ENCODE measurements at regions not wholly inside any gene's neighbourhood (a gene's known extent, or its start where the extent isn't known, plus 50 kb on each side); places are given as distances from the start of the nearest gene placed in this dataset.

- Histone ChIP-seq H3K9me3 (no peaks in the 10 kb centered on the region), H3K36me3 (no peaks in the 10 kb centered on the region), H3K4me3 (no peak overlapping the region), H3K4me1 (replicated peaks) (no peaks in the 10 kb centered on the region), H3K27me3 (replicated peaks; ENCODE audit: insufficient read depth) (no peaks in the 10 kb centered on the region), H3K27ac (no peak overlapping the region)
- DNase-seq (ENCODE audit: low spot score): no peak
- intact Hi-C loops (cut with DNase I): no loop called here
- WGBS: 61% methylated on average over 1 of the region's 1 CpG
- no peak for TF ChIP-seq POLR2A (IDR thresholded peaks at IDR 0.05)
Measured at GRCh38 chr18:67875060-67875459, 358.5 kb upstream of the DSEL start.

- DNase-seq (ENCODE audit: low spot score): no peak
- Histone ChIP-seq H3K27ac (no peak overlapping the region), H3K9me3 (no peaks in the 10 kb centered on the region), H3K36me3 (no peaks in the 10 kb centered on the region), H3K27me3 (replicated peaks; ENCODE audit: insufficient read depth) (no peaks in the 10 kb centered on the region), H3K4me3 (no peak overlapping the region), H3K4me1 (replicated peaks) (no peaks in the 10 kb centered on the region)
- 72% methylated on average over 4 of the region's 4 CpGs for WGBS
- TF ChIP-seq POLR2A (IDR thresholded peaks at IDR 0.05): no peak
- no peak for TF ChIP-seq POLR2AphosphoS5 (IDR thresholded peaks at IDR 0.05)
- intact Hi-C loops (cut with DNase I): no loop called here
Measured at GRCh38 chr18:67865400-67865799, 348.9 kb upstream of the DSEL start.

- intact Hi-C loops (cut with DNase I): no loop called here
- no peaks in the 10 kb centered on the region for H3K27me3 ChIP-seq (replicated peaks; ENCODE audit: insufficient read depth)
- 69% methylated on average over 2 of the region's 2 CpGs for WGBS
- no peaks in the 10 kb centered on the region for H3K4me1 ChIP-seq (replicated peaks)
- no peak overlapping the region for H3K4me3 ChIP-seq
- H3K36me3 ChIP-seq: no peaks in the 10 kb centered on the region
- H3K9me3 ChIP-seq: no peaks in the 10 kb centered on the region
- no peak for TF ChIP-seq POLR2AphosphoS5 (IDR thresholded peaks at IDR 0.05)
- no peak for TF ChIP-seq POLR2A (IDR thresholded peaks at IDR 0.05)
- no peak for TF ChIP-seq CTCF (IDR thresholded peaks at IDR 0.05)
- H3K27ac ChIP-seq: no peak overlapping the region
- DNase-seq (ENCODE audit: low spot score): no peak
Measured at GRCh38 chr18:67864677-67865340, 348.3 kb upstream of the DSEL start.

- Histone ChIP-seq H3K9me3 (no peaks in the 10 kb centered on the region), H3K36me3 (no peaks in the 10 kb centered on the region), H3K27me3 (replicated peaks; ENCODE audit: insufficient read depth) (no peaks in the 10 kb centered on the region), H3K4me3 (no peak overlapping the region), H3K4me1 (replicated peaks) (no peaks in the 10 kb centered on the region), H3K27ac (no peak overlapping the region)
- WGBS: 77% methylated on average over 1 of the region's 1 CpG
- intact Hi-C loops (cut with DNase I): no loop called here
- DNase-seq (ENCODE audit: low spot score): no peak
- TF ChIP-seq CTCF (IDR thresholded peaks at IDR 0.05) (no peak), POLR2AphosphoS5 (IDR thresholded peaks at IDR 0.05) (no peak), POLR2A (IDR thresholded peaks at IDR 0.05) (no peak)
Measured at GRCh38 chr18:67862069-67862468, 345.5 kb upstream of the DSEL start.

- Histone ChIP-seq H3K9me3 (no peaks in the 10 kb centered on the region), H3K27ac (no peak overlapping the region), H3K27me3 (replicated peaks; ENCODE audit: insufficient read depth) (no peaks in the 10 kb centered on the region), H3K36me3 (no peaks in the 10 kb centered on the region), H3K4me3 (no peak overlapping the region), H3K4me1 (replicated peaks) (no peaks in the 10 kb centered on the region)
- DNase-seq (ENCODE audit: low spot score): no peak
- TF ChIP-seq POLR2AphosphoS5 (IDR thresholded peaks at IDR 0.05) (no peak), POLR2A (IDR thresholded peaks at IDR 0.05) (no peak), CTCF (IDR thresholded peaks at IDR 0.05) (no peak)
- intact Hi-C loops (cut with DNase I): no loop called here
Measured at GRCh38 chr18:67854340-67854739, 337.8 kb upstream of the DSEL start.

GRCh38 chr18:67846422-67847098 lies 330.0 kb upstream of the DSEL start:
- Histone ChIP-seq H3K9me3 (no peaks in the 10 kb centered on the region), H3K36me3 (no peaks in the 10 kb centered on the region), H3K27me3 (replicated peaks; ENCODE audit: insufficient read depth) (no peaks in the 10 kb centered on the region), H3K27ac (no peak overlapping the region), H3K4me1 (replicated peaks) (no peaks in the 10 kb centered on the region), H3K4me3 (no peak overlapping the region)
- TF ChIP-seq POLR2AphosphoS5 (IDR thresholded peaks at IDR 0.05) (no peak), CTCF (IDR thresholded peaks at IDR 0.05) (no peak), POLR2A (IDR thresholded peaks at IDR 0.05) (no peak)
- WGBS: 98% methylated on average over 4 of the region's 4 CpGs
- intact Hi-C loops (cut with DNase I): no loop called here
- no peak for DNase-seq (ENCODE audit: low spot score)
